Endothelial cell of umbilical vein (primary cell): ENCODE measurements at regions not wholly inside any gene's neighbourhood (a gene's known extent, or its start where the extent isn't known, plus 50 kb on each side); places are given as distances from the start of the nearest gene placed in this dataset.

Source experiments
- BruUV-seq: library from RNA; stranded (reverse); fragments of 400-500 nt; replicated peaks from 2 replicates; lab custom pipeline; 2021; lab: Mats Ljungman, UMichigan
- CTCF ChIA-PET: fragments of 300-600, 350-600 bp; sonication (Branson Sonifier 250); formaldehyde crosslinking; loops from one replicate; lab custom pipeline; 2021; ENCODE audit warnings: antibody characterized with exemption, inconsistent platforms; lab: Charles Lee
- POLR2A ChIA-PET: fragments of 300-600, 350-600 bp; sonication (Branson Sonifier 250); formaldehyde crosslinking; loops from one replicate; lab custom pipeline; 2021; ENCODE audit warnings: antibody characterized with exemption, inconsistent platforms; lab: Charles Lee
- DNase-seq: peaks from one replicate; pipeline ENCODE4 v3.0.0-alpha.2; 2011; ENCODE audit warnings: low read depth, low spot score
- FAIRE-seq: peaks from 2 replicates; lab custom pipeline; 2011; peaks lifted over from hg19 to GRCh38; lab: Jason Lieb, UNC
- H2AFZ ChIP-seq: 2 replicates; pipeline ENCODE4 v1.6.0; 2012; ENCODE audit warnings: low read depth, low read length, control low read depth, inconsistent platforms
- H3K27ac ChIP-seq: 2 replicates; pipeline ENCODE4 v1.5.1; 2011; ENCODE audit warnings: low read depth, mild to moderate bottlenecking, control low read depth, low read length, moderate library complexity; ENCODE audit not compliant: insufficient read depth
- H3K27me3 ChIP-seq, 2 experiments: 2 replicates each; pipeline versions ENCODE4 v1.6.0 to v1.6.1; 2011; ENCODE audit warnings: low read length in 2 of 2, mixed read lengths in 1 of 2; ENCODE audit not compliant: control insufficient read depth in 2 of 2, insufficient read depth in 2 of 2
- H3K36me3 ChIP-seq, 2 experiments: 2 replicates in 1 of 2; 3 replicates in 1 of 2; pipeline ENCODE4 v1.5.1; 2011; ENCODE audit warnings: low read length in 2 of 2, mild to moderate bottlenecking in 1 of 2, moderate library complexity in 1 of 2; ENCODE audit not compliant: control insufficient read depth in 2 of 2, insufficient read depth in 2 of 2; ENCODE audit errors: extremely low read depth in 1 of 2
- H3K4me1 ChIP-seq: 3 replicates; pipeline ENCODE4 v1.5.1; 2011; ENCODE audit warnings: mild to moderate bottlenecking, low read length; ENCODE audit not compliant: control insufficient read depth, insufficient read depth; ENCODE audit errors: extremely low read depth
- H3K4me2 ChIP-seq: 2 replicates; pipeline ENCODE4 v1.6.1; 2011; ENCODE audit warnings: low read length, control low read depth, mixed read lengths; ENCODE audit not compliant: insufficient read depth
- H3K4me3 ChIP-seq, 3 experiments: fragments of 200-600 bp in 1 of 3; sonication (generic), shearing (Covaris generic) in 1 of 3; replicated peaks in 1 of 3; 2 replicates each; pipeline ENCODE4 v1.5.1; 2011 to 2016; ENCODE audit warnings: control low read depth in 3 of 3, low read length in 3 of 3, mild to moderate bottlenecking in 2 of 3, inconsistent platforms in 1 of 3, low read depth in 1 of 3, moderate library complexity in 1 of 3; ENCODE audit not compliant: insufficient read depth in 1 of 3
- H3K79me2 ChIP-seq: 2 replicates; pipeline ENCODE4 v1.6.0; 2012; ENCODE audit warnings: low read length, inconsistent platforms; ENCODE audit not compliant: control insufficient read depth, insufficient read depth
- H3K9ac ChIP-seq: replicated peaks from 2 replicates; pipeline ENCODE3; 2011; ENCODE audit warnings: low read length, control low read depth; ENCODE audit not compliant: insufficient read depth; ENCODE audit errors: extremely low read depth
- H3K9me1 ChIP-seq: replicated peaks from 3 replicates; pipeline ENCODE4 v1.6.0; 2011; ENCODE audit warnings: mild to moderate bottlenecking, low read length; ENCODE audit not compliant: control insufficient read depth, insufficient read depth; ENCODE audit errors: extremely low read depth
- H3K9me3 ChIP-seq: replicated peaks from 2 replicates; pipeline ENCODE4 v1.5.1; 2012; ENCODE audit warnings: low read length, inconsistent platforms; ENCODE audit not compliant: control insufficient read depth, insufficient read depth
- H4K20me1 ChIP-seq: replicated peaks from 2 replicates; pipeline ENCODE3; 2011; ENCODE audit warnings: mild to moderate bottlenecking, low read length; ENCODE audit not compliant: control insufficient read depth, insufficient read depth; ENCODE audit errors: extremely low read depth
- CTCF ChIP-seq, 2 donors: IDR thresholded peaks; 1 replicate in 1 of 2; 2 replicates in 1 of 2; pipeline ENCODE4 v1.5.1; 2011; ENCODE audit warnings: low read length in 2 of 2, mild to moderate bottlenecking in 2 of 2, moderate library complexity in 2 of 2, control low read depth in 1 of 2, inconsistent platforms in 1 of 2, low read depth in 1 of 2; ENCODE audit not compliant: insufficient read depth in 1 of 2; ENCODE audit errors: extremely low read depth in 1 of 2
- EZH2 ChIP-seq: IDR thresholded peaks from 2 replicates; pipeline ENCODE4 v1.6.1; 2012; ENCODE audit warnings: borderline replicate concordance, low read depth, mild to moderate bottlenecking, moderate library complexity, low read length, inconsistent platforms; ENCODE audit not compliant: severe bottlenecking
- FOS ChIP-seq: IDR thresholded peaks from 2 replicates; pipeline ENCODE4 v1.6.1; 2011; ENCODE audit warnings: mild to moderate bottlenecking, low read length, moderate library complexity, borderline replicate concordance; ENCODE audit not compliant: insufficient read depth
- GATA2 ChIP-seq: IDR thresholded peaks from 2 replicates; pipeline ENCODE4 v1.7.0; 2011; ENCODE audit warnings: low read depth, mild to moderate bottlenecking, moderate library complexity, mixed read lengths, low read length; ENCODE audit not compliant: insufficient read length, insufficient read depth
- JUN ChIP-seq: IDR thresholded peaks from 2 replicates; pipeline ENCODE4 v1.6.1; 2011; ENCODE audit warnings: borderline replicate concordance, low read depth; ENCODE audit not compliant: insufficient read length, insufficient read depth
- MAX ChIP-seq: IDR thresholded peaks from 2 replicates; pipeline ENCODE4 v1.6.1; 2011; ENCODE audit not compliant: insufficient read depth, insufficient read length
- MYC ChIP-seq: IDR thresholded peaks from one replicate; pipeline ENCODE4 v1.6.1; 2011; ENCODE audit warnings: mild to moderate bottlenecking, low read depth, low read length
- POLR2A ChIP-seq: IDR thresholded peaks from 2 replicates; pipeline ENCODE4 v1.6.1; 2012; ENCODE audit warnings: low read depth, mild to moderate bottlenecking, control low read depth, low read length
- POLR2AphosphoS5 ChIP-seq: IDR thresholded peaks from 2 replicates; pipeline ENCODE4 v1.6.1; 2012; ENCODE audit warnings: low read depth, mild to moderate bottlenecking, control low read depth, low read length, moderate library complexity; ENCODE audit not compliant: insufficient read depth
- dilution Hi-C: fragments of 300-500 bp; cut with MboI; formaldehyde crosslinking; loops from one replicate; pipeline ENCODE4 v1.15.0; 2019; ENCODE audit warnings: low sequenced_read_pairs; ENCODE audit not compliant: extremely low pct_ligation_motif_present
- intact Hi-C: fragments of 100-400 bp; cut with micrococcal nuclease; formaldehyde crosslinking; loops from one replicate; pipeline ENCODE4 v1.10.0; 2022

- no peaks in the 10 kb centered on the region for H3K27me3 ChIP-seq
- H3K4me1 ChIP-seq: no peaks in the 10 kb centered on the region
- DNase-seq: no peak
- intact Hi-C loops (no loop called here), dilution Hi-C loops (no loop called here)
- POLR2A ChIA-PET: no interaction called here
- H3K4me2 ChIP-seq: no peak overlapping the region
- no peak for FAIRE-seq
- CTCF ChIA-PET: no interaction called here
- no peaks in the 10 kb centered on the region for H3K9me1 ChIP-seq
- no peaks in the 10 kb centered on the region for H4K20me1 ChIP-seq
- no peak overlapping the region for H2AFZ ChIP-seq
- no peak overlapping the region for H3K27ac ChIP-seq
- no TSS peak for BruUV-seq
- no peak overlapping the region for H3K4me3 ChIP-seq
- no peak overlapping the region for H3K9ac ChIP-seq
- no peaks in the 10 kb centered on the region for H3K36me3 ChIP-seq
- TF ChIP-seq POLR2AphosphoS5: no peak
- TF ChIP-seq MYC: no peak
- TF ChIP-seq JUN: no peak
- TF ChIP-seq FOS: no peak
- no peak for TF ChIP-seq POLR2A
- TF ChIP-seq EZH2: no peak
- TF ChIP-seq MAX: no peak
- no peak for TF ChIP-seq CTCF (IDR thresholded peaks at IDR 0.05; ENCODE audit: extremely low read depth in 1 of 2, insufficient read depth in 1 of 2, low read depth in 1 of 2, low read length in 2 of 2)
- TF ChIP-seq GATA2: no peak
- no peaks in the 10 kb centered on the region for H3K79me2 ChIP-seq
- no peaks in the 10 kb centered on the region for H3K9me3 ChIP-seq
These were observed 542.9 kb upstream of the IMPG1 start for GRCh38 chr6:76615395-76615794.
